ENCODE measurements at regions not wholly inside any gene's neighbourhood (a gene's known extent, or its start where the extent isn't known, plus 50 kb on each side); places are given as distances from the start of the nearest gene placed in this dataset.

DNA sequence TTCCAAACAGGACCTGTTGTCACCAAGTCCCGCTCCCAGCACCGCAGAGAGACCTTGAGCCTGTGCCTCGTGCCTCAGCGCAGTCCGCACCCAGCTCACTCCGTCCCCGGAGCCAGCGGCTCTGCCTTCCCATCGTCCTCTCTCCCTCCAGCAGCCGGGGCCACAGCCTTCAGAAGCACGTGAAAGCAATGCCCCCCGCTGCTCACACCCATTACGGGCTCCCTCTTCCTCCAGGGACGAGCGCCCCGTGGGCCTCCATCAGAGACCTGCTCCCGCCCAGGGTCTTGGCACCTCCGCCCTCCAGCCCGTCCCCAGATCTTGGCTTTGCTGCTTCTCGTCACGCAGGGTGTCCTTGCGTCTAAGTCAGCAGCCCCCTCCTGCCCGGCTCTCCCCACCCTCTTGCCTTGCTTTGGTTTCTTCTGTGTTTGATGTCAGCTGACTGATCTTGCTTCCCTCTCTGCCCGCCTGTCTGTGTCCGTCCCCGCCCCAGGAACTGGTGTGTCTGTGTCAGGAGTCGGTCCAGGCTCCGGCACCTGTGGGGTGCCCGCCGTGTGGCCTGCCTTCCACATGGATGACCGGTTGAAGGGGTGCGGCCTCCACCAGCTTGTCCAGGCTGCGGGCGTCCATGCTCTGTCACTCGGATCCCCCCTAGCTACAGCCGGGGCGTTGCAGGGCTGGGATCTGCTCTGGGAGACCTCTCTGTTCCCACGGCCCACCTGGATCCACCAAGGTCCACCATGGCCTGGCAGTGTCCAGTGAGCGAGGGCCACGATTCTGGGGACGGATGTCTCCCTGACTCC lies 61.9 kb downstream of the FOXL3 start:
- TF ChIP-seq, protein P1, sequence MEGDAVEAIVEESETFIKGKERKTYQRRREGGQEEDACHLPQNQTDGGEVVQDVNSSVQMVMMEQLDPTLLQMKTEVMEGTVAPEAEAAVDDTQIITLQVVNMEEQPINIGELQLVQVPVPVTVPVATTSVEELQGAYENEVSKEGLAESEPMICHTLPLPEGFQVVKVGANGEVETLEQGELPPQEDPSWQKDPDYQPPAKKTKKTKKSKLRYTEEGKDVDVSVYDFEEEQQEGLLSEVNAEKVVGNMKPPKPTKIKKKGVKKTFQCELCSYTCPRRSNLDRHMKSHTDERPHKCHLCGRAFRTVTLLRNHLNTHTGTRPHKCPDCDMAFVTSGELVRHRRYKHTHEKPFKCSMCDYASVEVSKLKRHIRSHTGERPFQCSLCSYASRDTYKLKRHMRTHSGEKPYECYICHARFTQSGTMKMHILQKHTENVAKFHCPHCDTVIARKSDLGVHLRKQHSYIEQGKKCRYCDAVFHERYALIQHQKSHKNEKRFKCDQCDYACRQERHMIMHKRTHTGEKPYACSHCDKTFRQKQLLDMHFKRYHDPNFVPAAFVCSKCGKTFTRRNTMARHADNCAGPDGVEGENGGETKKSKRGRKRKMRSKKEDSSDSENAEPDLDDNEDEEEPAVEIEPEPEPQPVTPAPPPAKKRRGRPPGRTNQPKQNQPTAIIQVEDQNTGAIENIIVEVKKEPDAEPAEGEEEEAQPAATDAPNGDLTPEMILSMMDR (IDR thresholded peaks at IDR 0.05; ENCODE audit: low read length), result no peak
- TF ChIP-seq EZH2 (optimal IDR thresholded peaks at IDR 0.05; ENCODE audit: low read depth, low read length) (no peak), EZH2phosphoT487 (IDR thresholded peaks at IDR 0.05; ENCODE audit: low read length) (no peak)
